GM12892 (cell line): ENCODE measurements at regions not wholly inside any gene's neighbourhood (a gene's known extent, or its start where the extent isn't known, plus 50 kb on each side); places are given as distances from the start of the nearest gene placed in this dataset.

Source experiments
- DNase-seq: peaks from one replicate; pipeline ENCODE4 v3.0.0; 2011; ENCODE audit not compliant: insufficient read length
- FAIRE-seq: peaks from 2 replicates; lab custom pipeline; 2011; peaks lifted over from hg19 to GRCh38; lab: Jason Lieb, UNC
- POLR2A ChIP-seq: IDR thresholded peaks from 2 replicates; pipeline ENCODE4 v1.6.1; 2011; ENCODE audit warnings: low read depth, low read length, control low read depth
- POLR2AphosphoS5 ChIP-seq: IDR thresholded peaks from 2 replicates; pipeline ENCODE4 v1.6.1; 2011; ENCODE audit warnings: low read depth, low read length, control low read depth
- TAF1 ChIP-seq: IDR thresholded peaks from 2 replicates; pipeline ENCODE4 v1.6.1; 2011; ENCODE audit warnings: low read depth, mild to moderate bottlenecking, control low read depth, low read length, borderline replicate concordance

DNA sequence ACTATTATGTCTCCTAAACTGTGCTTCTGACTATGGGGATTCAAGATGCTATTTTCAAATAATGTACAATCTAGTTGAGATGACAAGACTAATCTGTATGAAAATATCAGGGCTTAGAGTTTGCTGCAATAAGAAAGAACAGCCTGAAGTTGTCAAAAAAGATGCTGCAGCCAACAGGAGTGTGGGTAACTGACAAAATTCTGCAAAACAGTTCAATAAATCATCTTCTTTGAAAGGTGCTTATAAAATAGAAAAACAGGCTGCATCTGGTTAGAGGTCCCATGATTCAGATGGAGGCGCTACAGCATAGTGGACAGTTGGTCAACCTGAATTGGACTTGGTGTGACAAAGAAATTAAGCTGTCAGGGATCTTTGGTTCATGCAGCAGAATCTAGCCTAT is 511.0 kb downstream of the XPNPEP1 start:
- FAIRE-seq: no peak
- TF ChIP-seq POLR2A (no peak), TAF1 (no peak)
- no peak for DNase-seq

DNA sequence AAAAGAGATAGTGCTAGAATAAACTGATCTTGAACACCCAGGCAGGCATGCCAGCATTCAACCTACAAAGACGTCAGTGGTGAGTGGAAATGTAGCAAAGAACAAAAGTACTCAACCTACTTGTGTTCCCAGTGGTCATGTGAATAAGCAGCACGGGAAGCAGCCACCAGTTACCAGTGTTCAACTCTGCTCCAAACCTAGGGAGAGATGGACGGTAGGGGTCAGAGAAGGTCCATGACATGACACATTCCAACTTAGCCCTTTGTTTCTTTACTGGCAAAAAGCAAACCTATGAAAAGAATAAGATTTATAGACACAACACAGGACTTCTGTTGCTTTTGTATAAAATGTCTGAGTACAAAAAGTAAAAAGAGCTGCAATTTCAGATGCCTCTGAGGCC is 511.4 kb downstream of the XPNPEP1 start:
- TF ChIP-seq POLR2A: no peak
- DNase-seq (no peak), FAIRE-seq (no peak)

DNA sequence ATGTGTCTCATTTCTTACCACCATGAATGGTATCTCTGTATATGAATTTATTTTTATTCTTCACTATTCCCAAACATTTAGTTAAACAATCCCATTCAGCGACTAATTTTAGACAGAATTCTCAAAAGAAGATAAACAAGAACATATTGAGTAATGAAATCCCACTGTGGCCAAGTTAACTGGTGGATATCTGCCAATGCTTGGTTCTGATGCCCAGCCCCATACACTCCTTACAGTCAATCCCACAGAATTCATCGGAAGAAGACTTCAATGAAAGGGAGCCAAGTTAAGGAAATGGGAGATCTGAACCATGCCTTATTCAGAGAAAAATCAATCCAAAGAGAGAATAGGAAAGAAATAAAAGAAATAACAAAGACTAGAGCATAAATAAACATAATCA is 518.0 kb downstream of the XPNPEP1 start:
- DNase-seq (no peak), FAIRE-seq (no peak)
- no peak for TF ChIP-seq POLR2AphosphoS5
- TF ChIP-seq POLR2A: no peak
- no peak for TF ChIP-seq TAF1

DNA sequence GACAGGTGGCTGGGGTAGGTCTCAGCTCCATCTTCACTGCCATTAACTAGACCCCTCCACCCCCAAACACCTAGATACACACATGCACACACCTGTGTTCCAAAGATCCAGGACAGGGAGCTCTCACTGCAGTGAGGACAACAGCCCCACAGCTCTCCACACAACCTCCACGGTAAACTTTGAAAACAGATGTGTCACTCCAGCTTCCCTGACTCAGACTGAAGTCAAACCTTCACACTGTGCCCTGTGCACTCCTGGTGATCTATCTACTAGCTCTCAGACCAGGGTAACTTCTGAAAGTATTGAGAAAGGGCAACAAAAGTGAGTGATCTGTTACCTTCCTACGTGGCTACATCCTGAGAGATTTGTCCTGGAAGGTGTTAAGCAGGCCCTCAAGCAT is 519.8 kb downstream of the XPNPEP1 start:
- DNase-seq (no peak), FAIRE-seq (no peak)
- TF ChIP-seq POLR2A: no peak
- TF ChIP-seq TAF1: no peak
- no peak for TF ChIP-seq POLR2AphosphoS5

DNA sequence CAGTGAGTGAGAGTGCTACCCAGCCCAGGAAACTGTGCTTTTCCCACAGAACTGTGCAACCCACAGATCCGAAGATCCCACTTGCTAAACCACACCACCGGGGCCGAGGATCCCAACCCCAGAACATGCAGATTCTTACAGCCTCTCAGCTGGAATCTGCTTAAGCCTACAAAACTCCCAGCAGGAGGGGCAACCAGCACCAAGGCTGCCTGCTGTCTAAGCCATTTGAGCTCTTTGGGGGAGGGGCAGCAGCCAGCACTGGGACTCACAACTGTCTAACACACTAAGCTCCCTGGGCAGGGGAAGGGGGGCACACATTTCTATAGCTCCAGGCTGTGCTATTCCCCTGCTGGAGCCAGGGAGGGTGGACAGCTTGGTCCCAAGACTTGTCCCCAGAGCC is 529.9 kb downstream of the XPNPEP1 start:
- DNase-seq (no peak), FAIRE-seq (no peak)
- TF ChIP-seq POLR2A: no peak
- TF ChIP-seq TAF1: no peak
- TF ChIP-seq POLR2AphosphoS5: no peak

DNA sequence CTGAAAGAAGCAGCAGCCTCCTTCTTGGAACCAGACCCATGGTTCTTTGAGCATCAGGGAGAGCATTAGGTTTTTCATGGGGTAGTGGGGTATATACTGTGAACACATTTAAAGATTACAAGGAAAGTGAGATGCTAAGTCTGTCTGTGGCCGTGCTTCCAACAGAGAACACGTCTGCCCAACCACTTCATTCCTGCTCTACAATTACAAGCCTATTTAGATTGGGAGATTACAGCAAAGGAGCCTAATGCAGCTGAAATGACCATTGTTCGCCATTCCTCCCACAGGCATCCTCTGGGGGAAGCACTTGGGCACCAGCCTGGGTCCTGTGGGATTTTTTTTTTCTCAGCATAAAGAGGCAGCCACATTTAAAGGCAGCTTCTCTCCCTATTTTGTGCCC is 536.4 kb downstream of the XPNPEP1 start:
- FAIRE-seq (no peak), DNase-seq (no peak)
- no peak for TF ChIP-seq POLR2A
- TF ChIP-seq TAF1: no peak
- TF ChIP-seq POLR2AphosphoS5: no peak

DNA sequence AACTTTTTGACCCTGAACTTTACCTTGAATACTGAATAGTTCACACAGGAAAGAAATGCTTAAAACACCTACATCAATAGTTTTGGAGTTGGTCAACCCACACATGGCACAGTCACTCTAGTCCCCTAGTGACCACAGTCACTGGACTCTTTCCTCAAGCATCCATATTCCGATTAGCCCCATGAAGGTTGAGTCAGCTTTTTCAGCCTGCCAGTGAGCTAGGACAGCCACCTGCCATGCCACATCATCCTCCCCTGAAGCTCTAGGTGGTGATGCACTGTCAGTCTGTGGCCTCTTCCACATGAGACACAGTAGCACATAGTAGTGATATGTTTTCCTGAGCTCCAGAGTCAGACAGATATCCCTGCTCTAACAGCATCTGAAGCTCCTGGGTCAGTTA is 537.2 kb downstream of the XPNPEP1 start:
- FAIRE-seq (no peak), DNase-seq (no peak)
- no peak for TF ChIP-seq POLR2AphosphoS5
- no peak for TF ChIP-seq POLR2A
- TF ChIP-seq TAF1: no peak

DNA sequence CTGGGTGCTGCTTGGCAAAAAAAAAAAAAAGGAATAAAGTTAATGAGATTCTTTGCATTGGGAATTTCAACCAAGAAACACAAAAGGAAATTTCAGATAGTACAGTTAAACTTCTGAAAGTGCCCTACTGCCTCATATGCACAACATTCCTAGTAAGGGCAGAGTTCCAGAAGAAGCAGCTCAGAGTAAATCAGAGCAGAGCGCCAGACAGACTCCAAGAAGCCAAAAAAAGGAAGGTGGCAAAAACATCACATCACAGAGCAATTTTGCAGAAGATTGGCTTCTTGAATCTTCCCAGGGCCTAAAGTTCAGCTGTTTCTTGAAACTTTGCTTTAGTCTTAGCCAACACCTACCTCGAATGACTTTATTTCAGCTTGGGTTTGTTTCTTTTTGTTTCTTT is 544.1 kb downstream of the XPNPEP1 start:
- FAIRE-seq (no peak), DNase-seq (no peak)
- TF ChIP-seq POLR2AphosphoS5: no peak
- no peak for TF ChIP-seq POLR2A
- no peak for TF ChIP-seq TAF1

DNA sequence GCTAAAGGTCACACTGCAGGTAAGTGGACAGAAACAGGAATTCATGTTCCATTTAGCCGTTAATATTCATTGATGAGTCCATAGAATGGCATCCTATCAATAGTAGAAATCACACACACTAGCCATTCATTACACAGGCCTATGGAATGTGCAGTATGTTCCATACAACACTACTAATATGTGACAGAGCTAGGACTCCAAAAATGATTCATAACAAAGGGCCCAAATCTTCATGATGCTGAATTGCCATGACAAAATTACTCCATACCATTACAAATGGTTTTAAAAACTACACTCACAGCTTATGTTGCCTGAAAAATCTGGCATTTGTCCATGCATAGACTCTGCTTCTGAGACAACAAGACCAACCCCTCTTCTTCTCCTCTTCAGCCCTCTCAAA is 549.1 kb downstream of the XPNPEP1 start:
- FAIRE-seq: no peak
- DNase-seq: no peak
- no peak for TF ChIP-seq POLR2AphosphoS5

DNA sequence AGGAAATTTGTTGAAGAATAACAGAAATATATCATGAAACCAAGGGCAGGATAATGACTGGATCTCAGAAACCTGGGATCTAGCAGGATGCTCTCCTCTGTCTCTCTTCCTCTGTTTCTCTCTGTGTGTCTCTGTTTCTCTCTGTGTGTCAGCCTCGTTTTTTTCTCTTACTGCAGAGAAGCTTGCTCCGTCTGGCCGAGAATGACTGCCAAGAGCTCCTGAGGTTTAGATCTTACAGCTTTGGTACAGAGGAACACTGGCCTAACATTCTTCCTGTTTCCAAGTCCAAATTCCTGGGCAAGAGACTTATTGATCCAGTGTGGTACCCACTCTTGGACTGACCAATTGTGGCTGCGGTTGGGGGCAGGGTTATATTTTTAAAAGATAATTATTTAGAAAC is 564.0 kb downstream of the XPNPEP1 start:
- no peak for FAIRE-seq
- no peak for DNase-seq
- TF ChIP-seq POLR2A: no peak
- no peak for TF ChIP-seq POLR2AphosphoS5
- no peak for TF ChIP-seq TAF1

DNA sequence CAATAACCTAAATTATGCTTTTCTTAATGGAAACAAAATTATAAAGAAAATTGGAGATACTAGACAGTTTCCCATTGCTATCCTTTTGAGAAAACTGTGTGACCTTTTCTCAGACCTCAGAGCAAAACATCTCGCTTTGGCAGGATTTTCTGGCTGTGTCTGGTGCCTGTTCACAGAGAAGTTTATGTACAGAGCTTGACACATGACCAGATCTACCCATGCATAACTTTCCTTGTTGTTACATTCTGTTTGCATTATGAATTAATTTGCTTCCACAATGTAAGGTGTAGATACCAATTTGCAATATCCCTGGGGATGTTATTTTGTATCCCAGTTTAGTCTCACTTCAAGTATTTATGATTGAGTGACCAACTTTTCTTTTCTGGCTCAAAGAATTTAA is 565.0 kb downstream of the XPNPEP1 start:
- FAIRE-seq: no peak

DNA sequence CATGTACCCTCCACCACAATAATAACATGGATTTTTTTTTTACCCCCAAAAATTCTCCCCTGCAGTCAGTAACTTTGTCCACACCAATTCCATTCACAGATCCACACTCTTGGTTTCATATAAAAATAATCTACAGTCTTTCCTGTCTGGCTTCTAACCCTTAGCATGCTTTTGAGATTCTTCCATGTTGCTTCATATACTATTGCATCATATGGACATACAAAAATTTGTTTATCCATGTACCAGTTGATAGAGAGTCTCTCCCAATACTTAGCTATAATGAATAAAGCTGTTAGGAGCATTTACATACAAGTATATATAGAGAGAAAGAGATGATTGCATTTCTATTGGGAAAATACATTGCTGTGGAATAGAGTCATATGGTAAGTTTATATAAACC is 575.0 kb downstream of the XPNPEP1 start:
- TF ChIP-seq TAF1 (no peak), POLR2A (no peak), POLR2AphosphoS5 (no peak)
- FAIRE-seq: no peak
- DNase-seq: no peak

More for the DNA sequence above, 565.0 kb downstream of the XPNPEP1 start:
- TF ChIP-seq POLR2AphosphoS5 (no peak), POLR2A (no peak), TAF1 (no peak)
- DNase-seq: no peak

DNA sequence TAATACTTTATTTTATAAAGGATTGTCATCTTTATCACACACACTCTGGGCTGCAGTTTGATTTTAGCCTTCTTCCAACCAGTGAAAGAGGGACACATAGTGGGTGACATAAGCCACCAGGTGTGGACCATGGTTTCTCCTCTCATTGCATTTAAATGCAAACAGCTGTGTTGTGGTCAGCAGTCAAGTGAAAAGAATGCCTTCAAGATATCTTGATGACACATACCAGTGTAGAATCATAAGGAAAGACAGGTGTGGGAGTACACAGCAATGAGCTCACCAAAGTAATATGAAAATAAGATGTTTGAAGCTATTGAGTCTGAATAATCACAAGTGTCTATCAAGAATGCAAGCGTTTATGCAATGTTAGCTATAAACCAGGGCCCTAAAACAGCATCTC is 580.0 kb downstream of the XPNPEP1 start:
- DNase-seq (no peak), FAIRE-seq (no peak)
- TF ChIP-seq POLR2AphosphoS5: no peak
- no peak for TF ChIP-seq TAF1
- no peak for TF ChIP-seq POLR2A

DNA sequence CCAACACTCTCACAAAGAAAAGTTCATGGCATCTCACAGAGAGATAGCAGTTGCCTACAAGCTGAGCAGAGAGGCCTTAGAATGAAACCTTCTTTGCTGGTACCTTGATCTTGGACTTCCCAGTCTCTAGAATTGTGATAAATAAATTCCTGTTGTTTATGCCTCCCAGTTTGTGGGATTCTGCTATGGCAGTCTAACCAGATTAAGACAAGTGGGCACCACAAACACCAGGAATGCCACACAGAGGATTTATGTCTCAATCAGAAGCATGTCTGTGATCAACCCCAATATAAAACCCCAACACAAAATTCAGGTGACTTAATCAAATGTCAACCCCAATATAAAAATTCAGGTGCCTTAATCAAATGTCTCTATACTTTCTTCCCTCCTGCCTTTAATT is 581.3 kb downstream of the XPNPEP1 start:
- FAIRE-seq: no peak
- DNase-seq: no peak
- TF ChIP-seq POLR2AphosphoS5: no peak
- no peak for TF ChIP-seq POLR2A
- TF ChIP-seq TAF1: no peak
